GM19463 (cell line): ENCODE measurements at regions not wholly inside any gene's neighbourhood (a gene's known extent, or its start where the extent isn't known, plus 50 kb on each side); places are given as distances from the start of the nearest gene placed in this dataset.
"Not testable (repeated sequence)": the region's sequence is repeated elsewhere in the genome, so short reads cannot be mapped to it uniquely, and the experiment has no call there.

ENCODE experiments used
- ATAC-seq: cut with Tn5 transposase; IDR thresholded peaks from one replicate; pipeline ENCODE4 v1.9.1; 2021; ENCODE audit warnings: mild to moderate bottlenecking, moderate library complexity; ENCODE audit not compliant: unreplicated experiment

DNA sequence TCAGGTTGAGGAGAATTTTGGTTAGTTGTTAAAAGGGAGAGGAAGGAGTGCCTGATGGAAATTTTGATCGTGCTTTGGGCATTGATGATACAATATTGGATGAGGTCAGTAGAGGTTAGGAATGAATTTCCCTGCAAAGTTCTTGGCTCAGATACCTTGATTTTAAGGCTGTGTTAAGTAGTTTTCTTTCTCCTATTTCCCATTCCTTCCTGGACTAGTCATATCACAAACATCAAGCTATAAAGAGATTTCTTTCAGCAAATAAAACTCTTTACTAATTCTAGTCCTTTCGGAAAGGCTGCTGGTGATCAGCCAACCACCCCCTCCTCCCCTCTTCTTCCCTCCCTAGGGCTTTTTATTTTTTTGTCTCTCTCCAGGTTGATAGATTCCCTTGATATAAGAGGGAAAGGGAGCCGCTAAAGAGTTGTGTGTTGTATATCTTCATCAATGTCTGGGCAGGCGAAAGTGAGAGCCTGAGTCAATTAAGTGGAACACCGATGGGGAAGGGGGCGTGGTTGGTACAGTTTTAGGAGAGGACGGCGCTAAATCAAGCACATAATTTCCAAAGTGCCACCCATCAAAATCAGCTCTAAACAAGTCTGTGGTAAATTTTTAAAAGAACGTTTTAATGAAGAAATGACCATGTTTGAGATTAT is 100.1 kb upstream of the PLXNA2 start:
- no peak for ATAC-seq

GRCh38 chr1:208347191-208347590 is 103.0 kb upstream of the PLXNA2 start:
- no peak for ATAC-seq

DNA sequence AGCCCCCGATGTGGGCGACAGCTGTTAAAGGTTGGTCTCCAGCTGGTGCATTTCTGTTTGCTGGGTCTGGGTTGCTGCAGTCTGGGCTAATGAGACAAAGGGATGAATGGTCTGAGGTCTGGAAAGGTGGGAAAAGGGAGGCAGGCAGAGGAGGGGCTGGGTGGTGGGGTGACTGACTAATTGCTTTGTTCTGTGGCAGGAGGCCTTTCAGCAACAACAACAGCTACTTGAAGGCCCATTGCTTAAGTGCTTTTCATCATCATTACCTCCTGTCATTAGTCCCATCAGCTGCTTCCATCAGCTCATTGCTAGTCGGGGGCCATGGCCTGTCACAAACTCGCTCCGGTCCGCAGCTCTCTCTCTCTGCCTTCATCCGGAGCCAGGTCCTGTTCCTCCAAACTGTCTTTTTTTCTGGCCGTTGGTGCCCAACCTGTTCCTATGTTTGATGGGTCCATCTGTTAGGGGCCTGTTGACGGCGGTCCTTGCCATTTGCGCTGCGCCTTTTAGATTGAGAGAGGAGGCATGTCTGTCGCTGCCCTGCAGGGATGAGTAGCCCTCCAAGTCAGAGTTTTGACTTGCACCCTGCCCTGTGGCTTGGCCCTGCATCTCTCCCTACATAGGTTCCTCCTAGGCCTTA is 105.6 kb upstream of the PLXNA2 start:
- ATAC-seq: no peak

- ATAC-seq: no peak
Observed at GRCh38 chr1:208350815-208351214, 106.6 kb upstream of the PLXNA2 start.

DNA sequence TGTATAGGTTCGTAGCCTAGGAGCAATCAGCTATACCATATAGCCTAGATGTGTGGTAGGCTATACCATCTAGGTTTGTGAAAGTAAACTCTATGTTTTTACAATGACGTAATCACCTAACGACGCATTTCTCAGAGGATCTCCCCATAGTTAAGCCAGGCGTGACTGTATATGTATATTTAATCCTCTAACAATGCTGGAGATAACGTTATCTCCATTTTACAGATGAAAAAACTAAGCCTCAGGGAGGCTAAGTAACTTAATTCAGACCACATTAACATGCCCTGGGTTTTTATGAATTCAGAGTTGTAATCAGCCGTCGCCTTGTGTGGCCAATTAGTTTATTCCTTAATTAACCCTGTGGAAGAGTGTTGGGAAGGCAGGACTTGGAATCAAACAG is 107.7 kb upstream of the PLXNA2 start:
- ATAC-seq: no peak

DNA sequence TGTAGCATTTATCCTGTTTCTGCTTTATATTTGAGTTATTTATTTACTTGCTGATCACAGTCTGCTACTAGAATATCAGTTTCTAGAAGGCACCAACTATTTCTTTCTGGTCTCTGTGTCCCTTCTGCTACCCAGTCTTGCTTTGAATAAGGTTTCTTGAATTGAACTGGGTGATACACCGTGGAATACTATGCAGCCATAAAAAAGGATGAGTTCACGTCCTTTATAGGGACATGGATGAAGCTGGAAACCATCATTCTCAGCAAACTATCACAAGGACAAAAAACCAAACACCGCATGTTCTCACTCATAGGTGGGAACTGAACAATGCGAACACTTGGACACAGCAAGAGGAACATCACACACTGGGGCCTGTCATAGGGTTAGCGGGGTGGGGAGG is 109.6 kb upstream of the PLXNA2 start:
- not testable (repeated sequence) for ATAC-seq

DNA sequence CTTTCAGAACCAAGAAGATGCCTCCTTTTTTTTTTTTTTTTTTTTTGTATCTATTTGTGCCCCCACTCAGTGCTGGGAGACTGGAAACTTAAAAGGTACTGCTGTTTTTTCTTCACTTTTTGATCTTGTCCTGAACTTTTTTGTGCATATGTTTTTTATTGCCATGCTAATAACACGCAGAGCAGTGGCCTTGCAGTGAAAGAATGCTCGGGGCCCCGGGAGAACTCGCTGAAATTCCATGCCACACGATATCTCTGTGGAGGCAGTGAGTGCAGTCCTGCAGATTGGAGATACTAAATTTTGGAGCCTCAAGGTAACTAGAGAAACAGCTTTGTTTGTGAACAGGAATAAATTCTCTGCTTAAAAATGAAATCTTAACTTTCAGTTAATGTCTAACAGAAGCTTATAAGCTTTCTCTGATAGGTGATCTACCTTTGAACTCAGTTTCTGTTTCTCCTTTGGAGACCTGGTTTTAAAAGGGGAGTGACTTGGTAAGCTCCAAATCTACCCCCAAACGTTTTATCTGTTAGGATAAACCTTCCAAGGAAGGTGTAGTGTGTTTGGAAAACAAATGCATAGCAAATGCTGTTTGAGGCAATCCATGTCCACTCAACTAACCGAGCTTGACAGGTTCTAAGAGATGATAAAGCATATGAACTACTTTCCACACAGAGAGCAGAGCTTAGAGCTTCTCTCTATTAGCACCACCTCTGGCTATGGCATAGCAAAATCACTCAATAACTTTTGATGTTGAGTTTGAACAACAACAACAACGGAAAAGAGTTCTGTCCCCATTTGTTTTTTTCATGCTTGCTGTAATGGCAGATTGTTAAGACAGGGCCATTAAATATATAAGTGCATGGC is 113.7 kb upstream of the PLXNA2 start:
- no peak for ATAC-seq

GRCh38 chr1:208358651-208359050 is 114.5 kb upstream of the PLXNA2 start:
- no peak for ATAC-seq

DNA sequence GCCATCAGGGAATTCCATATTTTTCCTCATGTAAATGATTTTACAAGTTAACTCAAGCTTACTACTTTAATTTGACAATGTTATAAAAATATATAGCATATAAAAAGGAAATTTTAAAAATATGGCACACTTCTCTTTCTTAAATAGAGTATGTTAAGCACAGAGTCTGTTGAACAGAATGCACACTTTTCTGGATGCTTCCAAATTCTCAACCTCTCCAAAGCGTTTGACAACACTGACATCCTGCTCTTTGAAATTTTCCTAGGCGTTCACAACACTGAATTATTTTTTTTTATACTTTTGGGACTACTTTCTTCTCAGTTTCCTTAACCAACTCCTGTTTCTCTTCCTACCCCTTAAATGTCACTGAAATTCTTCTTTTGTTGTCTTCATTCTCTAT is 117.8 kb upstream of the PLXNA2 start:
- no peak for ATAC-seq

DNA sequence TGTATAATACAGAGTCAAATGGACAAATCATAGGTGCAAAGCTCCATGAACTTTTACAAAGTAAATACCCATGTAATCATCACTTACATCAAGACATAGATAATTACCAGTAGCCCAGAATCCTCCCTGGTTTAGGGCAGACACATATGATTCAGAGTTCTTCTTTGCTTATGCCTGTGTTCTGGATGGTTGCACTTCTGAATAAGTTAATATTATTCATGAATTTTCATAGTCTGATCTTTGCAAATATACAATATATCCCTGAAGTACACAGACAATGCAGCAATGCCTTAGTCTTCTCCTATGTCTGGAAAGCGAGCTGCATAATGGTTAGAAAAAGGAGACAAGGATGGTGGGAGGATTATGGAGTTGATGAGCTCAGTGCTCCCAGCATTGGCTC is 122.4 kb upstream of the PLXNA2 start:
- ATAC-seq: no peak

DNA sequence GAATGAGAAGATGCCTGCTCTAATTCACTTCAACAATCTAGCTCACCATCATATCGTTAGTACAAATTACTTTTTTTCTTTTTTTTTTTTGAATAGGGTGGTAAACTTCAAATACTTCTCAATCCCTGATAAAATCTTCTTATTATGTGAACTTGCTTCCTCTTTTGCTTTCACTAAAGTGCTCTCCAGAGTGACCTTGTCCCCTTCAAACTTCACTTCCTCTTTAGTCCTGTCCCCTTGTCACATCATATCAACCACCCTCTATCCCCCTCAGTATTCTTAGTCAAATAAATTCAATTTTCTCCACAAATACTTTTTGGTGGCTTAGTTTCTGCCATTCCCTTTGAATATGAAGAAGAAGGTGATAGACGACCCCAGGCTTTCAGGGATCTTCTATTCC is 124.9 kb upstream of the PLXNA2 start:
- ATAC-seq: no peak

GRCh38 chr1:208369658-208370057 is 125.5 kb upstream of the PLXNA2 start:
- no peak for ATAC-seq

GRCh38 chr1:208374391-208374941 is 130.3 kb upstream of the PLXNA2 start:
- ATAC-seq: no peak

DNA sequence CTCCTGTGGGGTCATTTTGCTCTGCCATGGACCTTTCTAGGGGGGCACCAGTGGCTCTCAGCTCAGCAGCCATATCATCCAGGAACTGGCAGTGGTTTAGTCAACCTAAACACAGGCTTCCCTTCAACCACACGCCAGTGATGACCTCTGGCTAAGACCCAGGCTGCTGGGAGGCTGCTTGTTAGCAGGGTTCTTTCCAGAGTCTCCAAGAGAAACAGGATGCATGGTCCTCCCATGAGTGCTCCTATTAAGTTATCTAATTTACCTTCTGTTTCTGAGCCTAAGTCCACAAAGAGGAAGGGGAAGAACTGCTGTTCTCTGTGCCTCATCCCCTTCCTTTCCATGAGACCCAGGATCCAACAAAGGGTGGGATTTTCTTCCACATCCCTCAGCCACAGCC is 137.3 kb upstream of the PLXNA2 start:
- ATAC-seq: no peak

DNA sequence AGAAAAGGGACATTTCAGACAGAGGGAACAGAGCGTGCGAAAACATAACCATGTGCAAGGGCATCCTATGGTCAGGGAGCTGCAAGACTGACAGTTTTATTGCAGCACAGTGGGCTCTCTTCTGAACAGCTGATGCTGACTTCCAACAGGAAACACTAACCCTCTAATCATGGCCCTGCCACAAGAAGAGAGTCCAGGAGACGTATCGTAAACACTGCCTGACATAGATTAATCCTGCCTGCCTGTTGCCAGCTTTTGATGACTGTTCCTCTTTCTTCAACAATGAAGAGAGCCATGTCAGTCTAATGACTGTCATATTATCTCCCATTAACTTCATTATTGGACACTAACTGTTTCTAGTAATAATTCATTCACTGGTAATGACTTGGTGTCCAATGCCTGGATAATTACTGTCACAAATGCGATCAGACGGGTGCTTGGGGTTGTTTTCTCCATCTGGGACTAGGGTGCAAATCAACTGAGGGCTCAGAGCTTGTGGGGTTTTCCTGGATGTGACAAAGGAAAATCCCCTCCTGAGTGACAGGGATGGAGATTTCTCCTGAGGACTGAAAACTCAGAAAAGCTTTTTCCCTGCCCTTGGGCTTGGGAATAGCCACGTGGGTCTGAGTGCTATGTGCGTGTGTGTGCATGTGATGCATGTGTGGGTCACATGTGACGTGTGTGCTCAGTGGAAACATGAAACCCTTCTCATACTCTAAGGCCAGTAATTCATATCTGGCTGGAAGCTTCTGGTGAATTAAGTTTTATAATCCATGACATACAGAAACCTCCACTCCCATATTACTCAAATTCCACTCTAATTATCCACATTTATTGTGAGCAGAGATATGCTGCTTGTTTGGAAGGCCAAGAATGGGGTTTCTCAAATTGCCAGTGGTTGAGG is 144.0 kb upstream of the PLXNA2 start:
- ATAC-seq: no peak

GRCh38 chr1:208393416-208393815 is 149.2 kb upstream of the PLXNA2 start:
- no peak for ATAC-seq

DNA sequence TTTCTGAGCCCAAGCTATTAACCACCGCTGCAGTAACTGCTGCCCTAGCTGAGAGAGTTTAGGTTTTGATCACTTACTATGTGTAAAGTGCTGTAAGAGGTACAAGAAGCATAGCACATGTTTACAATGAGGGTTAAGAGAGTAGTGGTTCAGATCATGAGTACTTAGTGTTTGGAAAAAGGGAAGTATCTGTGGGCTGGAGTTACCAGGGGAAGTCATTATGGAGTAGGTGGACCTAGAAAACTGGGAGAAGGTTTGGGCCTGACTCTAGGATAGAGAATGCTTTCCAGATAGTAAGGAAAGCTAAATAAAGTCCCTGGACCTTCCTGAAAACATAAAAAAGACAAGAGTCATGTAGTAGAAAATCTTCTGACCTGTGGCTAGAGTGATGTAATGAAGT is 149.6 kb upstream of the PLXNA2 start:
- ATAC-seq: no peak

- no peak for ATAC-seq
Observed at GRCh38 chr1:208397286-208397685, 153.1 kb upstream of the PLXNA2 start.

DNA sequence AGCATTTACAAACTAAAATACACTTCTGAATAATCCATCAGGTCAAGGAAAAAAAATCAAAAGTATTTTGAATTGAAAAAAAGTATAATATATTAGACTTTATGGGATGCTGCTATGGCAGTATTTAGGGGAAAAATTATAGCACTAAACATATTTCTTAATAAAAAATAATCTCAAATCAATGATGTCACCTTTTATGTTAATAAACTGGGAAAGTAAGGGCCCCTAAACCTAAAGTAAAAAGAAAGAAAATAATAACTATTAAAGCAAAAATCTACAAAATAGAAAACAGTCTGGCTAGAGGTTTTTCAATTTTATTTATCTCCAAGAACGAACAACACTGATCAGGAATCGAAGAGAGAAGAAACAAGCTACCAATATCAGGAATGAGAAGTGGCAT is 160.8 kb upstream of the PLXNA2 start:
- no peak for ATAC-seq

GRCh38 chr1:208409176-208409575 is 165.0 kb upstream of the PLXNA2 start:
- ATAC-seq: no peak

DNA sequence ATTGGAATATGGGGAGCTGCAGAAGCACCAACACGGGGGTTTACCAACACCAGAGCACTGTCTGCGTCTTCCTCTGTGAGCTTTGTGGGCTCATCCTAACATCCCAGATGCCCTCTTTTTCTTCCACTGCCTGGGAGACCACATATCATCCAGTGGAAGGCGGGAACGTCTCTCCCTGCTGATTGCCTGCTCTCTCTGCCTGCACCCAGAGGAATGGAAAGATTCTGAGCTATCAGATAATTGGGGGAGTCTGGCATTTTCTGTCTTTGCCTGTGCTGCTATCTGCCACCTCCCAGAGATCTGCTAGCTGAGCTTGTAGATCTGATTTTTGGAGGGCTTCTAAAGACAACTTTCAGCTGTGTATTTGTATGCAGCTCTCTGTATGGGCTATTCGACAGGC is 166.2 kb upstream of the PLXNA2 start:
- no peak for ATAC-seq
